Left ventricle myocardium inferior (tissue), 1 donor: ENCODE measurements at regions not wholly inside any gene's neighbourhood (a gene's known extent, or its start where the extent isn't known, plus 50 kb on each side); places are given as distances from the start of the nearest gene placed in this dataset.

ENCODE experiments used
- DNase-seq: peaks from one replicate; pipeline ENCODE4 v3.0.0-alpha.2; 2020
- H3K27ac ChIP-seq: fragments of 200-600 bp; replicated peaks from 2 replicates; pipeline ENCODE4 v1.8.0; 2021
- H3K27me3 ChIP-seq: fragments of 200-600 bp; 2 replicates; pipeline ENCODE4 v1.8.0; 2021; ENCODE audit warnings: low read depth
- H3K36me3 ChIP-seq: fragments of 200-600 bp; 2 replicates; pipeline ENCODE4 v1.8.0; 2021
- H3K4me1 ChIP-seq: fragments of 200-600 bp; 2 replicates; pipeline ENCODE4 v1.8.0; 2021
- H3K4me3 ChIP-seq: fragments of 200-600 bp; 2 replicates; pipeline ENCODE4 v1.8.0; 2021; ENCODE audit warnings: mild to moderate bottlenecking, moderate library complexity
- H3K9me3 ChIP-seq: fragments of 200-600 bp; replicated peaks from 2 replicates; pipeline ENCODE4 v1.8.0; 2021
- intact Hi-C: fragments of 100-400 bp; cut with micrococcal nuclease; formaldehyde crosslinking; loops from one replicate; pipeline ENCODE4 v1.11.0; 2022
- TF ChIP-seq, protein P1 (sequence below): fragments of 200-600 bp; IDR thresholded peaks from 2 replicates; pipeline ENCODE4 v1.8.0; 2021; ENCODE audit warnings: antibody characterized with exemption, mild to moderate bottlenecking, borderline replicate concordance
- donor health status: DM: no; HTN: yes; CAD: no; lungs with severe emphysema.

DNA sequence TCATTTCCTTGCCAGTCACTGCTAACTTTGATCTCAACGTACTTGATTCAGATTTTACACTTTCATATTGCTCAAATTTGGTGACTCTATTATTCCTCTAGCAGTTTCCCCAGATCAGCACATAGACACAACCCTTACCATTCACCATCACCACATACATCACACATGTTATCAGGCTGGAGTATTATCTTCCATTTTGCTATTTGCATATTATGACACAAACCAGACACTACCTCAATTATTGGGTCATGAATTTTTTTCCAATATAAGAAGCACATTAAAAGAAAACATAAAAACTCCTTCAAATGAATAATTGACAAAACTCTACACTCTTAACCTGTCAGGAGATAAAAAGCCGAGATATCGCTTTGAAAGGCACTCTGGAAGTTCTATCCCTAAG is 1166.7 kb upstream of the B3GALT2 start:
- no peak overlapping the region for H3K27ac ChIP-seq
- TF ChIP-seq, protein P1, sequence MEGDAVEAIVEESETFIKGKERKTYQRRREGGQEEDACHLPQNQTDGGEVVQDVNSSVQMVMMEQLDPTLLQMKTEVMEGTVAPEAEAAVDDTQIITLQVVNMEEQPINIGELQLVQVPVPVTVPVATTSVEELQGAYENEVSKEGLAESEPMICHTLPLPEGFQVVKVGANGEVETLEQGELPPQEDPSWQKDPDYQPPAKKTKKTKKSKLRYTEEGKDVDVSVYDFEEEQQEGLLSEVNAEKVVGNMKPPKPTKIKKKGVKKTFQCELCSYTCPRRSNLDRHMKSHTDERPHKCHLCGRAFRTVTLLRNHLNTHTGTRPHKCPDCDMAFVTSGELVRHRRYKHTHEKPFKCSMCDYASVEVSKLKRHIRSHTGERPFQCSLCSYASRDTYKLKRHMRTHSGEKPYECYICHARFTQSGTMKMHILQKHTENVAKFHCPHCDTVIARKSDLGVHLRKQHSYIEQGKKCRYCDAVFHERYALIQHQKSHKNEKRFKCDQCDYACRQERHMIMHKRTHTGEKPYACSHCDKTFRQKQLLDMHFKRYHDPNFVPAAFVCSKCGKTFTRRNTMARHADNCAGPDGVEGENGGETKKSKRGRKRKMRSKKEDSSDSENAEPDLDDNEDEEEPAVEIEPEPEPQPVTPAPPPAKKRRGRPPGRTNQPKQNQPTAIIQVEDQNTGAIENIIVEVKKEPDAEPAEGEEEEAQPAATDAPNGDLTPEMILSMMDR, result no peak
- no peaks in the 10 kb centered on the region for H3K27me3 ChIP-seq
- no peak for DNase-seq
- H3K4me1 ChIP-seq, result no peaks in the 10 kb centered on the region
- no peak overlapping the region for H3K4me3 ChIP-seq
- H3K36me3 ChIP-seq, result no peaks in the 10 kb centered on the region
- intact Hi-C loops, result no loop called here
- no peaks in the 10 kb centered on the region for H3K9me3 ChIP-seq

- TF ChIP-seq, protein P1, result no peak
- no peak for DNase-seq
- Histone ChIP-seq H3K9me3 (no peaks in the 10 kb centered on the region), H3K36me3 (no peaks in the 10 kb centered on the region), H3K27me3 (no peaks in the 10 kb centered on the region), H3K27ac (no peak overlapping the region), H3K4me3 (no peak overlapping the region), H3K4me1 (no peaks in the 10 kb centered on the region)
- intact Hi-C loops, result no loop called here
These were observed 1160.8 kb upstream of the B3GALT2 start for GRCh38 chr1:194347200-194347599.

GRCh38 chr1:194342484-194343262 is 1156.3 kb upstream of the B3GALT2 start:
- intact Hi-C loops, result no loop called here
- Histone ChIP-seq H3K36me3 (no peaks in the 10 kb centered on the region), H3K4me1 (no peaks in the 10 kb centered on the region), H3K9me3 (no peaks in the 10 kb centered on the region), H3K4me3 (no peak overlapping the region), H3K27ac (no peak overlapping the region), H3K27me3 (no peaks in the 10 kb centered on the region)
- DNase-seq, result no peak
- TF ChIP-seq, protein P1, result no peak

DNA sequence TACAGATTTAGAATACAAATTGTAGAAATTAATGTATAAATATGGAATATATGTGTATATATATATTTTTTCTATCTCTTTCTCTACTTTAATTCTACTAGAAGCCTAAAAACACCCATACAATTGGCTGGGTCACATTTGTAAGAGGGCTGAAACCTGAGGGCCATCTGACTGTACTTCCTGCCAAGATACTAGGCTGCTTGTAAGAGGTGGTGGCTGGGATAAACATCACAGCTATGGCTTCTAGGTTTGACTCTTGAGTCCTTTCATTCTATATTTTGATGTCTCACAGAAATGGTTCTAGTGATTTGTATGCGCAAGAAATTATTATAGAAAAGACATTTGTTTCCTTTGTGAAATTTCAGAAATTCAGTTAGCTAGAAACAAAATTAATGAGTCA is 1155.2 kb upstream of the B3GALT2 start:
- Histone ChIP-seq H3K27ac (no peak overlapping the region), H3K4me3 (no peak overlapping the region), H3K27me3 (no peaks in the 10 kb centered on the region), H3K36me3 (no peaks in the 10 kb centered on the region), H3K9me3 (no peaks in the 10 kb centered on the region), H3K4me1 (no peaks in the 10 kb centered on the region)
- TF ChIP-seq, protein P1, result no peak
- intact Hi-C loops, result no loop called here
- no peak for DNase-seq

GRCh38 chr1:194339471-194339870 is 1153.1 kb upstream of the B3GALT2 start:
- TF ChIP-seq, protein P1, result no peak
- Histone ChIP-seq H3K27ac (no peak overlapping the region), H3K9me3 (no peaks in the 10 kb centered on the region), H3K27me3 (no peaks in the 10 kb centered on the region), H3K4me1 (no peaks in the 10 kb centered on the region), H3K4me3 (no peak overlapping the region), H3K36me3 (no peaks in the 10 kb centered on the region)
- DNase-seq, result no peak
- intact Hi-C loops, result no loop called here
